HG02763 (cell line): ENCODE measurements at regions not wholly inside any gene's neighbourhood (a gene's known extent, or its start where the extent isn't known, plus 50 kb on each side); places are given as distances from the start of the nearest gene placed in this dataset.
"Not testable (repeated sequence)": the region's sequence is repeated elsewhere in the genome, so short reads cannot be mapped to it uniquely, and the experiment has no call there.

Experiments used
- ATAC-seq: cut with Tn5 transposase; IDR thresholded peaks from one replicate; pipeline ENCODE4 v1.9.1; 2021; ENCODE audit warnings: mild to moderate bottlenecking, moderate library complexity; ENCODE audit not compliant: unreplicated experiment

- ATAC-seq = no peak
Measured at GRCh38 chr1:25009671-25010262, 79.7 kb upstream of the RUNX3 start.

- no peak for ATAC-seq
Measured at GRCh38 chr1:25008192-25008485, 78.1 kb upstream of the RUNX3 start.

DNA sequence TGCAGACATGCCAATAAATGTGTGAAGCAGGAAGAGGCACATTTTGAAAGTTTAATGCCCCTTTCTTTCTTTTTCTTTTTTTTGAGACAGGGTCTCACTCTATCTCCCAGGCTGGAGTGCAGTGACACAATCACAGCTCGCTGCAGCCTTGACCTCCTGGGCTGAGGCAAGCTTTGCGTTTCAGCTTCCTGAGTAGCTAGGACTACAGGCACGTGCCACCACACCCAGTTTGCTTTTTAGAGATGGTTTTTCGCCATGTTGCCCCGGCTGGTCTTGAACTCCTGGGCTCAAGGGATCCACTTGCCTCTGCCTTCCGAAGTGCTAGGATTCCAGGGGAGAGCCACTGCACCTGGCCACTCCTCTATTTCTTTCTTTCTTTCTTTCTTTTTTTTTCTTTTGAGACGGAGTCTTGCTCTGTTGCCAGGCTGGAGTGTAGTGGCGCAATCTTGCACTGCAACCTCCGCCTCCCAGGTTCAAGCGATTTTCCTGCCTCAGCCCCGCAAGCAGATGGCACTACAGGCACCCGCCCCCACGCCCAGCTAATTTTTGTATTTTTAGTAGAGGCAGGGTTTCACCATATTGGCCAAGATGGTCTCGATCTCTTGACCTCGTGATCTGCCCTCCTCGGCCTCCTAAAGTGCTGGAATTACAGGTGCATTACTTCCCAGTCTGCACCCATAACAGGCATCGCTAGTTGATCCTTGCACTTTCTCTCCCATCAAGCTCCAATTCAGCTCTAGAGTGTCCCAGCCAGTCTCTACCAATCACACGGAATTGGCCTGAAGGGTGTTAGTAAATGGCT, 77.5 kb upstream of the RUNX3 start:
- not testable (repeated sequence) for ATAC-seq

DNA sequence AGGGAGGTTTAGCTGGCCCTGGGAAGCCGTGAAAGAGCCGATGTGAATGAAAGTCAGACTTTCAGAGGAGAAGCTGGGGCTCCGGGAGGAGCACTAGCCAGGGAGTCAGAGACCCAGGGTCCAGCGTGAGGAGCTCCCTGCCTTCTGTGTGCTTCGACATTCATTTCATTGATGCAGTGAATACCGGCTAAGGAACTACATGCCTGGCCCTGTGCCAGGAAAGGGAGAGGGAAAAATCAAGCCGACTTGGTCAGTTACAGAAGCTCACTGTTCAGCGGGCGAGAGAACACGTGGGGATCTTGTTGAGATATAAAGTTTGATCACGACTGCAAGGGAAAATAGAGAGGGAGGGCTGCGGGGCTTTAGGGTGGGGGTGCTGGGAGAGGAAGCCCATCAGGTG, 76.7 kb upstream of the RUNX3 start:
- no peak for ATAC-seq

DNA sequence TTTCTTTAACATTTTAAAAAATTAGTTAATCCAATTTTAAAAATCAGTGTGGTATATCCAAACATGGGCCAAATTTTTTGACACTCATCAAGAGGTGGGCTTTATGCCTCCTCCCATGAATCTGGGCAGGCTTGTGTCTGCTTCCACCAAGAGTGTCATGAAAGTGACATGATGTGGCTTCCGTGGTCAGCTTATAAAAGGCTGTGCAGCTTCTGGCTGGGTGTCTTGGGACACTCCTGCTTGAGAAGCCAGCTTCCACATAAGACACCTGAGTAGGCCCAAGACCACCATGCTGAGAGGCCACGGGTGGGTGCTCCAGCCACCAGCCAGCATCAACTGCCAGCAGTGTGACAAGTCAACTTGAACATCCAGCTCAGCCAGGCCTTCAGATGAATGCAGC, 74.3 kb upstream of the RUNX3 start:
- ATAC-seq = no peak

DNA sequence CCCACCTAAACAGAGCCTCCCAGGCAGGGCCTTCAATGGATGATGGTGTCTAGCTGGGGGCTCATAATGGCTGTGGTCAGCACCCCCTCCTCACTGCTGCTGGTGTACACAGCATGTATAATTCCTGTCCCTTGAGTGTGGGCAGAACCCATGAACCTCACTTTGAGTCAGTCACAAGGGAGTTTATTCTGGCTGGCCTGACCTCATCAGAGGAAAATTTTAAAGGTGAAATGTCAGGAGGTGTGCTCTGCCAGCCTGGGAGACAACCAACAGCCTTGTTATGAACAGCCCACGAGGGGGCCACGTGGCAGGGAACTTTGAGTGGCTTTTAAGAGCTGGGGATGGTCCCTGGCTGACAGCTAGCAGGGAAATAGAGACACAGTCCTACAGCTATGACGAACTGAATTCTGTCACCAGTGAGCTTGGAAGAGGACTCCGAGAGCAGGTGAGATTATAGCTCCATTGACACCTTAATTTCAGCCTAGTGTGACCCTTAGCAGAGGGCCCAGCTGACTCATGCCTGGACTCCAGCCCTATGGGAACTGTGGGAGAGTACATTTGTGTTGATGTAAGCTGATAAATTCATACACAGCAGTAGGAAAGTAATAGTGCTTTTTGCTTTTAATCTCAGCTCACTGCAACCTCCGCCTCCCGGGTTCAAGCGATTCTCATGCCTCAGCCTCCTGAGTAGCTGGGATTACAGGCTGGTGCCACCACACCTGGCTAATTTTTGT, 73.5 kb upstream of the RUNX3 start:
- ATAC-seq = no peak

DNA sequence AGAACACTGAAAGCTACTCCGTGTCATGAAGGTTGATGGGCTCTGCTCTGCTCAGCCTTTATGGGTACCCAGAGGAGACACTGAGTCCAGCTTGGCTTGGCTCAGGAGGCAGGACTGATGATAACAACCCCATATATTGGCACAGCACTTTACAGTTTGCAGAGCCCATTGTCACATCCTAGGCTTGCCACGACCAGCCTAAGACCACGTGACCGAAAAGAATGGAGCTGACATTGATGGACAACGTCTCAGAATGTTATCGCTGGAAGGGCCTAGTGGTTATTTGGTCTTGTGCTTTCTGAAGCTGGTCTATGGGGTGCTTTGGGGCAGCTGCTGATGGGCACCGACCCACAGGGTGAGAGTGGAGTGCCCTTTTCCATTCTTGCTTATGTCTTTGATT, 72.9 kb upstream of the RUNX3 start:
- ATAC-seq = no peak

- no peak for ATAC-seq
Measured at GRCh38 chr1:25001125-25001915, 71.2 kb upstream of the RUNX3 start.

DNA sequence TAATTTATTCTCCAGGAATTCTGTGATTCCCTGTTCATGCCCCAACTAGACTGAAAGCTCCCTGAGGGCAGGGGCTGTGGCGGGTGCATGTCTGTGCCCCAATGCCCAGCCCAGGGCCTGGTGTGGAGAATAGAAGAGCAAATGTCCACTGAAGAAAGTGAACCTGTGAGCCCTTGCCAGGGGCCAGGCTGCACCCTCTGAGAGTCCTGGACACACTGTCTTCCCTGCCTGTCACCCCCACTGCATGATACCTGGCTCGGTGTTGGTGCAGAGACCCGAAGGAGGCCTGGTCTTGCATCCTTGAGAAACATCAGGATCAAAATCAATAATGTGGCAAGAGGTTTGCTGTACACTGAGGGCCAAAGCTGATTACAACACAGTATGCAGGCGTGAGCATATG, 69.8 kb upstream of the RUNX3 start:
- no peak for ATAC-seq

DNA sequence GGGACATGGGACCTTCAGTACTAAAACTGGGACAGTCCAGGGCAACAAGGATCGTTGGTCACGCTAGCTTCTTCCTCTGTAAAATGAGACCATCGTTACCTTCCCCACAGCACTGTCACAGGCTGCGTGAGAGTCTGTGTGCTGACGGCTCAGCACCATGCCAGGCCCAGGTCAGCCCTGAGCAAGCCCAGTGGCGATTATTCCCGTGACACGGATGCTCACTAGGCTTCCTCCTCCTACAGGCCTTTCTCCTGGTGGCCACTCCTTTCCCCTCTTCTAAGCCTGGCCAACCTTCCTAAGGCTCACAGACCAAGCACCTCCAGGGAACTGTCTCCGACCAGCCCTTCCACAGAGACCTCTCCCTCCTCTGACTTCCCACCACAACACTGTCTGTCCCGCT, 69.3 kb upstream of the RUNX3 start:
- no peak for ATAC-seq

DNA sequence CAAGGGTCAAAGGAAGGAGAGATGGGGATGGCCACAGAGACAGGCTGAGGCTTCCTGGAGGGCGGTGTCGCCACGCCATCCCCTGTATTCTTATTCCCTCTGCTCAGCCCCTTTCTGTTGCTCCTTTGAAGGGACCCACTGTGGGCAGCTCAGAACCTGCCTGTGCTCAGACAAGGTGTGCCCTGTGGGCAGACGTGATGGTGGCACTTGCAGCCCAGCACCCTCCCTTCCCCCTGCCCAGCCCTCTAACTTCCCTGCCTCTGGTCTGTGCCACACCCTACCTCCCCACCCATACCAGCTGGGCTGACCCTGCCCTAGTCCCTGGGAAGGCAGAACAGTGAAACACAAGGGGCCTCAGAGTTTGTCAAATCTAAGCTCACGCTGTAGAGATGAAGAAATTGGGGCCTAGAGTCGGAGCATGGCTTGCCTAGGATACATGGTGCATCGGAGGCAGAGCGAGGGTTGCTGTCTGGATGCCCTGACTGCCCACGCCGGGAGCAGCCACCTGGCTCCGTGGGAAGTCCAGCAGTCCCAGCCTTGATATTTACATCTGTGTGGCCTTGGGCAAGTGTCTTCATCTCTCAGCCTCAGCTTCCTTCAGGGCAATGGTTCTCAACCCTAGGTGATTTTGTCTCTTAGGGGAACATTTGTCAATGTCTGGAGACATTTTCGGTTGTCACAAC, 68.6 kb upstream of the RUNX3 start:
- ATAC-seq = no peak

DNA sequence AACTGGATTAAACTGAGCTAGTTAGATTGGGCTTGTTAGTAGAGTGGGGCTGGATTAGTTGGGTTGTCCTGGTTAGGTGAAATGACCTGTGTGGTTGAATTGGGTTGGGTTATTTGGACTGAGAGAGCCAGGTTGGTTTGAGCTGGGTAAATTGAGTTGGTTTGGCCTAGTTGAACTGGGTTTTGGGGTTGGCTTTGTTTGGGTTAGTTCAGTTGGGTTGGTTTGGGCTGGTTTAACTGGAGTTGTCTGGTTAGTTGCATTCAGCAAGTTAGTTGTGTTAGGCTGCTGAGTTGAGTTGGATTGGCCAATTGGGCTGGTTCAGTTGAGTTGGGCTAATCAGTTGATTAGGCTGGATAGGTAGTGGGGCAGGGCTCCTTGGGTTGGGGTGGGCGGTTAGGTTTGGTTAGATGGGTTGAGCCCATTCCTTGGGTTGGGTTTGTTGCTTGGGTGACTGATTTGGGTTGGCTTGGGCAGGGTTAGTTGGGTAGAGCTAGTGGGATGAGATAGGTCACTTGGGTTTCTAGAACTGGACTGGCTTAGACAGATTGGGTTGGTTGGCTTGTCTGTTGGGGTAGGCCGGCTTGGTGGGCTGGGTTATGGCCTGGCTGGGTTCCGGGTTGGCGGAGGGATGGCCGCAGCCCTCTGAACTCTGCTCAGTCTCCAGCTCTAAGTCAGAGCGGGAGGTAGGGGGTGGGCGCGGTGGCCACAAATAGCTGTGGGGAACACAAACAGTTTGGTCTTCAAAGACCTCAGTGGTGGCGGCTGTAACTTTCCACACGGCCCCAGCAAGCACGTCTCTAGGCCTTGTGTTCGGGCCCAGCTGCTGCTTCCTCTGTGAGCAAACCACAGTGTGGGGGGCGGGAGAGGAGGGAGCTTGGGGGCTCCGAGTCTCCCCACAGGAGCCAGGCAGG, 67.2 kb upstream of the RUNX3 start:
- ATAC-seq = no peak

DNA sequence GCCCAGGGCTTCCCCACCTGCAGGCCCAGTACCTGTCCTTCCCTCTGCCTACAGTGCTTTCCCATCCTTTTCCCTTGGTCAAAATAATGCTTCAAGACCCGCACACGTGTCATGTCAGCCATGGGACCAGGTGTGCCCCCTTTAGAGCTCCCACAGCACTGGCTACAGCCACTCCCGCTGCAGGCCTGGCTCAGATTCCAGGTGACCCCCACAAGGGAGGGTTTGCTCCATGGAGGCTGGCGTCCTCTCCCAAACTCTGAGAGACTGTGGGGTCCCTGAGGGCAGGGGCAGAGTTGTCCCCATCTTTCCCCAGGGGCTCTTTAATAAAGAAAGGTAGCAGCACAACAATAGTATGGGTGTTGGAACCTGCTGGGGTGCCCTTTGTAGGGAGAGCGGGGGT, 66.4 kb upstream of the RUNX3 start:
- ATAC-seq = no peak

DNA sequence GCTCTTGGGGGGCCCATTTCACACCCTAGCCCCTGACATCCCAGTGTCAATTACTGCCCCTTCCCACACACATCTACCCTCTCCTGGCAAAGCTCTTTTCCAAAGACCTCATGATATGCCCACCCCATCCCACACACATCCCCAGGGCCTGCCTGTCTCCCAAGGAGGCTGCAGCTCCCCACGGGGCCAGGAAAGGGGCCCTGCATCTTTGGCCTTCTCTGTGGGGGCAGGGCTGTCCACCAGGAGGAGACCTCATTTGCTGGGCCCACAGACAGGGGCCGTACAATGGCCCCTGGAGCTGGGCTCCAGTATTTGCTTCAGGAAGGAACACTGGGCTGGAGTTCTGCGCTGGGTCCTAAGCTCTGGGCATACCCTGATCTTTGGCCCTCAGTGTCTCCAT, 65.6 kb upstream of the RUNX3 start:
- no peak for ATAC-seq

DNA sequence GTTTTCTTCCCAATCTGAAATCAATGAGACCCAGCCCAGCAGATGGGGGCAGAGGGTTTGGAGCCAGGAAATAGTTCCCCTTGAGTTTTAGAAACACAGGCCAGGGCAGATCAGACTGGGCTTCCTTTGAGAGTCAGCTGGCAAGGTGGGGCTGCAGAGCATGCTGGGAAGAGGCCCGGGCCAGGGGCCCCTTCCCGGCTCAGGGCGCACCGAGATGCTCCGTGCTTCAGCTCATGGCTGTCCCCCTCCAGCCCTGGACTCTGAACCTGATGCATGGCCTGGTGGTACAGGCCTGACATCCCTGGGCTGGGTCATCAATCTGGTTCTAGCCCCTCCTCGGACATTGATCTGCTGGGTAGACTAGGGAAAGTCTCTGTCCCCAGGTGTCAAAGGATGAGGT, 65.1 kb upstream of the RUNX3 start:
- no peak for ATAC-seq

GRCh38 chr1:24993871-24994580, 64.0 kb upstream of the RUNX3 start:
- no peak for ATAC-seq

GRCh38 chr1:24992761-24993211, 62.7 kb upstream of the RUNX3 start:
- no peak for ATAC-seq

DNA sequence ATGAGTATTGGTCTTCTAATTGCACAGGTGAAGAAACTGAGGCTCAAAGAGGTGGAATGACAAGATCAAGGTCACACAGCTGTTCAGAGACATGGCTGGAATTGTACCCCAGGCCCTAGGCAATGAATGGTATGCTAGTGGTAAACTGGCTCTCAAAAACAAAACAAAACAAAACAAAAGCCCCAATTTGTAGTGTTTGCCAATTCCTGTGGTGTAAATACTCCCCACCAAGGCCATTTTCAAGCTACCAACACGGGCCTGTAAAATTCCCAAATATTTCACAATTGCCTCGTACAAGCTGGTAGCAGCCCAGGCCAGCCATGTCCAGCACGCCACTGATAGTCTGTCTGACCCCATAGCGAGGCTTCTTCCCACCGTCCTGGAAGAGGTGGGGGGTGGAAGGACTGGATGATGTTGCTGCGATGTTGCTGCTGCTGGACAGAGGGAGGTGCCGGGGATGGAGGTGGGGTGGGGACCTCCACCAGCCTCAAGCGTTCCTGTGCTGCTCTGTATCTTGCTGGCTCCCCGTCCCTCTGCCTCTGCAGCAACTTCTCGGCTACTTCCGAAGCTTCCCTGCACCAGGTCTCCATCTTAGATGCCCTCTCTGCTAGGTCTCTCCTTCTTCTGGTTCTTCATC, 62.2 kb upstream of the RUNX3 start:
- no peak for ATAC-seq

- ATAC-seq = no peak
Measured at GRCh38 chr1:24991697-24992096, 61.6 kb upstream of the RUNX3 start.
